HG03558 (cell line): ENCODE measurements at regions not wholly inside any gene's neighbourhood (a gene's known extent, or its start where the extent isn't known, plus 50 kb on each side); places are given as distances from the start of the nearest gene placed in this dataset.
A peak's percentile ranks its signal among the peaks of the same experiment; 100 is the strongest.
"Not testable (repeated sequence)": the region's sequence is repeated elsewhere in the genome, so short reads cannot be mapped to it uniquely, and the experiment has no call there.

Source experiments
- ATAC-seq: cut with Tn5 transposase; IDR thresholded peaks from one replicate; pipeline ENCODE4 v1.9.1; 2021; ENCODE audit warnings: moderate number of reproducible peaks; ENCODE audit not compliant: unreplicated experiment; ENCODE audit errors: extremely low read depth

GRCh38 chr10:3919709-3920308, 134.8 kb upstream of the KLF6 start:
- no peak for ATAC-seq

- ATAC-seq: not testable (repeated sequence)
Measured at GRCh38 chr10:3917392-3917791, 132.4 kb upstream of the KLF6 start.

- ATAC-seq: no peak
Measured at GRCh38 chr10:3914733-3915132, 129.7 kb upstream of the KLF6 start.

- ATAC-seq: no peak
Measured at GRCh38 chr10:3911713-3912442, 126.9 kb upstream of the KLF6 start.

DNA sequence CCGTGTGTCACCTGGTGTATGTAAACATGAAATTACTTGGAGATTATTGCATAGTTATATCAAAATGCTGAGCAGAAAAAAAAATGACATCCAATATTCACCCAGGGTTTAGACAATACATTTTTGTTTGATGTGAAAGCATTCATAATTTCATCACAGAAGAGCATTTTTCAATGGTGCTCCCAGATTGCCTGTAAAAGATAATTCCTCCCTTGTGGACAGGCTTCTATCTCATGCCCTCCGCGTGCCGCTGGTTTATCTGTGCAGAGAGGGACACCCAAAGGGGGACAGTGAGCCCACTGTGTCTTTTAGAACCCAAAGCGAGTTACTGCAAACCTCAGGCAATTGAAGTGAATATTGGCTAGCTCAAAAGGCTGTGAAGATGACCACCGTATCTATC, 126.2 kb upstream of the KLF6 start:
- ATAC-seq: no peak

DNA sequence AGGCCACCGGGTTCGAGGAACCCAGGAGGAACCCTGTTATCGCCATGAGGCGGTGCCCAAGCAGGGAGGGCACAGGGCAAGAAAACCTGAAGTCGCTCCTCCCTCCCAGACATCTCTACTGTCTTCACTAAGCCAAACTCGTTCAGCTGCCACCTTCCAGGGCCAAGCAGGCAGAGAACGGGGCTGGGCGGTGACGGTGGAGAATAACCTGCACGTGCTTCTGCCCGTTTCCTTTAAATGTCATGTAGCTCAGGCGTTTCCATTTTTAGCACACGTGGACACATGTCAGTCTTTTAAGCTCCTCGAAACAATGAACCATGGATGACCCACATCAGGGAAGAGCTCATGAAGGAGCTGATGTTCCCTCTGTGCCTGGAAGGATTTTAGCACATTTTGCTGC, 124.3 kb upstream of the KLF6 start:
- ATAC-seq: no peak

GRCh38 chr10:3908183-3908582, 123.2 kb upstream of the KLF6 start:
- no peak for ATAC-seq

GRCh38 chr10:3907514-3907913, 122.5 kb upstream of the KLF6 start:
- ATAC-seq: no peak

DNA sequence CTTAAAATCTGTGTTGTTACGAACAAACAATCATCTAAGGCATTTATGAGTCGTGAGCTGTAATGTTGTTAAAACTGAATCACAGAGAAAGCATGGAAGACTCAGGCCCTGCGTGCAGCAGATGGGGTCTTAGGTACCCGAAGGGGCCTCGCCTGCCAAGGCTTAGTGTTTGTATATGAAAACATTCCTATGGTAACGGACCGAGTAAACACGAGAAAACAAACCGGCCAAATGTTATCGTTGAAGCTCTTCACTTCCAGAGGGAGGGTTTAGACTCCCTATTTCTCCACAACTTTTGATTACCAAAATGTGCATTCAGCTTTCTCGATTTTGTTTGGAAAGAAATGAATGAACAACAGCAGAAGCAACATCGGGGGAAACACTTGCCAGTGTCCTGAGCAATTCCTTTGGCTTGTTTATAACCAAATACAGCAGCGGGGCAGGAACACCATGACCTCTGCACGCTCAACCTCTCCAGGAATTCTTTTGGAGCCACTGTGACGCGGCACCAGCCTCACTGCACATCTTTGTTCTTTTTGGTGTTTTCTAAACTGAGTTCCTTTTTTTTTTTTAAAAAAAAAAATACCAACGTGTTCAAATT, 121.6 kb upstream of the KLF6 start:
- no peak for ATAC-seq

- ATAC-seq: no peak
Measured at GRCh38 chr10:3904419-3904960, 119.5 kb upstream of the KLF6 start.

GRCh38 chr10:3902809-3903410, 117.9 kb upstream of the KLF6 start:
- ATAC-seq: peak; percentile 8

- peak; percentile 88 for ATAC-seq
Measured at GRCh38 chr10:3902054-3902808, 117.2 kb upstream of the KLF6 start.

- no peak for ATAC-seq
Measured at GRCh38 chr10:3901370-3901769, 116.4 kb upstream of the KLF6 start.

DNA sequence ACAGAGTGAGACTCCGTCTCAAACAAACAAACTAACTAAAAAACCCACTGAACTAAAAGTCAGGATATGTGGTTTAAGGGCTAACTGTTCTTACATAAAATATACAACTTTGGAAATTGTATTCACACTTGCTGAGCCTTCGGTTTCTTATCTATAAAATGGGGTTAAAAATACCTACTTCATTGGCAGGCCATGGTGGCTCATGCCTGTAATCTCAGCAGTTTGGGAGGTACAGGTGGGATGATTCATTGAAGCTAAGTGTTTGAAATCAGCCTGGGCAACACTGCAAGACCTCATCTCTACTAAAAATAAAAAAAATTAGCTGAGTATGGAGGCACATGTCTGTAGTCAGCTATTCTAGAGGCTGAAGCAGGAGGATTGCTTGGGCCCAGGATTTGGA, 115.4 kb upstream of the KLF6 start:
- no peak for ATAC-seq

DNA sequence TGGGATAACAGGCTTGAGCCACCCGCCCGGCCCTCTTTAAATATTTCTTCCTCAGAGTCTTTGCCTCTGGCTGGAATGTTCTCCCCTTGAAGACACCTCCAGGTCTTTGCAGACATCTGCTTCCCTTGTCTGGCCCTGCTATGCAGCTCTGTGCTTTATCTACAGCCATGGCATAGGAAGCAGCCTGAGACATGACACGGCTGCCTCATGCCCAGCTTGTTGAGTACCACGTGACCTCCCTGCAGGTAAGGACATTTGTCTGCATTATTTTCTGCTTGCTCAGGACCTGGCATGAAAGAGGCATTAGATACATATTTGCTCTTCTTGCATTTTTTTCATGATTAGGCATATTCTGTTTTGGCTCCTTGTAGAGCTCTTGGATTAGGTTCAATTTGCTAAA, 113.8 kb upstream of the KLF6 start:
- no peak for ATAC-seq

DNA sequence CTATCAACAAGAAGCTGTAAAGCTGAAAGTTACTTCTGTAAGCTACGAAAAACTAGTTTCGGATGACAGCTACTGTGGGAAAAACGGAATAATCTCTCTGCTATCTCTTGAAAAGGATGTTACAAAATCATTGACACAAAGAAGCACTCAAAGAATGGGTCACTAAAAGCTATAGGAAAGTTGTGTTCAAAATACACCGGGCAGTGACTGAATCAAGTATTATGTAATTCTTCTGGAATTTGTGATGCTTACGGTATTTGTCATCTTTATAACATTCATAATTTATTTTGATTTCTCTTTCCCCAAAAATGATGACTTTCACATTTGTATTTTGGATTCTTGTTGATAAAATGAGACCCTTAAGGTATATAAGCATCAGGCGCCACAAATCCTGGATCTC, 112.1 kb upstream of the KLF6 start:
- no peak for ATAC-seq

GRCh38 chr10:3896161-3896560, 111.2 kb upstream of the KLF6 start:
- ATAC-seq: no peak

DNA sequence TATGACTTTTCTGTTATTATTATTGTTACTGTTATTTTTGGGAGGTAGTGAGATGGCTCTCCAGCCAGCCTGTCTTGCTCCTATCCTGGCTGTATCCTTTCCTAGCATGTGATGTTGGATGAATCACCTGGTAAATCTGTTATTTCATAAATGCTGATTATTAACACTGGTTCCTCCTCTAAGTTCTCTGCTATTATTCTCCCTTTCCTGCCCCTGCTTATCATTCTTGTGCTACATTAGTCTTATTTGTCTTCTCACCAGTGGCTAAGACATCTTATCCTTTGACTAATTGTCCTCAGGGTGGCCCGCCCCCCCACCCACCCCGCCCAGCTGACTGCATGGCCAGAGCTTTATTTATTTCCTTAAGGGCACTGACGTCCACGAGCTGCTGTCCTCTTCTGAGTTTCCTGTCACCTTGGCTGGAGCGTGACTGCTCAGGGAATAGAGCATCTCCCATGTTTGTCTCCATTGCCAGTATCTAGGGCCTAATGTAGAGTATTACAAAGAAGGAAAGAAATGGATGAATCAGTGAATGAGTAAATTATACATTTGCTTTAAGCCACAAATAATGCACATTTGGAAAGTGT, 110.1 kb upstream of the KLF6 start:
- no peak for ATAC-seq

DNA sequence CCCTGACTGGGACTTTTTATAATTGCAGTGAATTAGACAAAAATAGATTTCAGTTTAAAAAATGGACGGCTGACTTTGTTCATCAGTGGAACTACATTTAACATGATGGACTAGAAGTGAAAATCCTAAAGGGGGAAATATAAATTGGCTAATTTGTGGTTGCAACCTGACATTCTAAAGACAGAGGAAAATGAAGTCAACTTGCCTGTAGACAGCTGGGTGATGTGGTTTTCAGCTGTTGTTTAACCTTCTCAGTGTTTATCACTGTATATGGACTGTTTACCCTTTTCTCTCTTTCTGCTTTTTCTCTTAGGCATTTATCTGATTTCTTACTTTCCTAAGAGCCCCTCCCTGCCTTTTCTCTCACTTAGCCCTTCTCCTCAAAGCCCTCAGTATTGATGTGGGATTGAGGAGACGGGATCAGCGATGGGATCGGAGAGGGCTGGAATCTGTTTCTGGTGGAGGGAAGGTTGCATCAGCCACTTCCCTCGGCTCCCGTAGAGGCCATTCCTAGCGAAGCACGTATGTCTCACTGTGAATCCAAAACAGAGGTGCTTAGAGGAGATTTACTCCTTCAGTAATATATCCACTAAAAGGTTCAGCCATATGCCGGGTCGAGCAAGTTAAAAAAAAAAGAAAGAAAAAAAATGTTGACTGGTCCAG, 109.0 kb upstream of the KLF6 start:
- no peak for ATAC-seq
